Frontal cortex (tissue), 3 donors: ENCODE measurements at regions not wholly inside any gene's neighbourhood (a gene's known extent, or its start where the extent isn't known, plus 50 kb on each side); places are given as distances from the start of the nearest gene placed in this dataset.

Experiments
- DNase-seq, 2 donors: peaks; one replicate each; pipeline ENCODE4 v3.0.0; 2012; ENCODE audit warnings: low spot score in 2 of 2
- FAIRE-seq: peaks from 2 replicates; lab custom pipeline; 2012; peaks lifted over from hg19 to GRCh38; lab: Jason Lieb, UNC
- donor health status: control.
- donor health status: control.
- donor health status: control.

DNA sequence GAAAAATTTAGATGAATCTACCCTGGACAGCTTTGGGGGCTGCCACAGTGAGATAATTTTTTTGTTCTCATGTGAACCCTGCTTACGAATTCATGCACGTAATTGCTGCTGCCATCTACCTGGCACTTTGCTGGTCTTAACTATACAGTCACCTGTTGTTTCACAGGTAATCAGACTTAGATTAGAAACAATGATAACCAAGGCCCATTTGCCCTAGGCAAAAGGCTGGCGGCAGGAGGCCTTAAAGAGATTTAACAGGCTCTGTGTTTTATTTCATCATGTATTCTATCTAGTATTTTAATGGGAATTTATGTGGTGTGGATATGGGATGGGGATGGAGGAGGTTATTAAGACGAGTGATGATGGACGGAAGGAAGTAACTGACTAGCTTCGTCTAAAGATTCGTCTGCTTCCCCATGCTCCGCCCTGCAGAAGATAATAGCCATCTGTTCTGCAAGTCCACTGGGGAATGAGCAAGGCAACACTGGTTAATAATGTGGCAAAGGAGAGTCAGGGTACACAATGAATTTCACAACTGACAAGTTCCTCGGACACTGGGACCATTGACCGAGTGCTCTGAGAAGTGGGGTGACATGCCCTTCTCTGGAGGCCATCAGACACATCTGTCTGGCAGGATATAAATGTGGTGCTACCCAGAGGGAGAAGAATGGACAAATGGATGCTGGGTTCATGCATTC, 291.8 kb upstream of the TNP1 start:
- FAIRE-seq (no peak), DNase-seq (no peak)

GRCh38 chr2:217150236-217150635, 290.4 kb upstream of the TNP1 start:
- DNase-seq (no peak), FAIRE-seq (no peak)

- FAIRE-seq: no peak
- no peak for DNase-seq
These were observed 289.3 kb upstream of the TNP1 start for GRCh38 chr2:217149087-217149660.

- DNase-seq (no peak), FAIRE-seq (no peak)
These were observed 288.0 kb upstream of the TNP1 start for GRCh38 chr2:217147818-217148217.

DNA sequence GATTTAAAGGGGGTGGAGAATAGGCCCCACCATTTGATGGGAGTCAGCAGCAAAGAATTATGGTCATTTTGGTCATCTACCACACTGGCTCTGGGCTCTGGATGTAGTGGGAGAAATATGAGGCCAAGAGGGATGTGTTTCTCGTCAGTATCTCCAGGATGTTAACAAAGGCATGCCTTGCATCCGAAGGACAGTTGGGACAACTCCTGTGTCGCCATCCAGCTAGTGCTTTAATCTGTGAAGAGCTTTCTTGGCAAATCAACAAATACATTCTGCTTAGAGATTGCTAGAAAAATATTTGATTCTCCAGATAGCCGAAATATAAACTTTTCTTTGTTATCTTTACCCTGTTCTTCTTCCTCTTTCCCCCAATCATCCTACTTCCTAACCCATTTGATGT, 287.1 kb upstream of the TNP1 start:
- DNase-seq (no peak), FAIRE-seq (no peak)

DNA sequence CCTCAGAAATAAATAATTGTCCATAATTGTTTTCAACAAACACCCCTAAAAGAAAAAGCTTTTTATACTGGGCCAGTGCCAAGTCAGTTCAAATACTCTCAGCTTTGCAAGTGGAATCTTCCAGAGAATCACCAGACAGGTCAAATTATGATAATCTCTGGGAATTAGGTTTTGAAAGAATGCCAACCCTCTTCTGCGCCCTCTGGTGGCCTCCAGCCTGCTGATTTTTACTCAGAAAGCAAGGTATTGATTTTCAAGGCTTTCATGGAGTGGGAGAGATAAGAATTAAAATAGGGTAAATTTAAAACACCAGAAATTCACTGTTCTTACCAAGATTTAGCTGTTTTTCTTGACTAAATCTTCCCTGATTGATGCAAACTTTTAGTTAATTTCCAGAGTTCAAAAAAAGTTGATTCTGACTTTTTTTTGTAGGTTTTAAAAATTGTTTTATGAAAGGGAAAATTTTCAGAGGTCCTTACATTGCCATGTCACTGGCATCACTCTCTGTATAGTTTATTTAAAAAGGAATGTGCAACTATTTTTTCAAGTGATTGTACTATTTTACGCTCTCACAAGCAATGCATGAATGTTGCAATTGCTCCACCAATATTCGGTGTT, 282.9 kb upstream of the TNP1 start:
- no peak for FAIRE-seq
- DNase-seq: no peak

GRCh38 chr2:217138284-217138683, 278.4 kb upstream of the TNP1 start:
- FAIRE-seq (no peak), DNase-seq (no peak)

DNA sequence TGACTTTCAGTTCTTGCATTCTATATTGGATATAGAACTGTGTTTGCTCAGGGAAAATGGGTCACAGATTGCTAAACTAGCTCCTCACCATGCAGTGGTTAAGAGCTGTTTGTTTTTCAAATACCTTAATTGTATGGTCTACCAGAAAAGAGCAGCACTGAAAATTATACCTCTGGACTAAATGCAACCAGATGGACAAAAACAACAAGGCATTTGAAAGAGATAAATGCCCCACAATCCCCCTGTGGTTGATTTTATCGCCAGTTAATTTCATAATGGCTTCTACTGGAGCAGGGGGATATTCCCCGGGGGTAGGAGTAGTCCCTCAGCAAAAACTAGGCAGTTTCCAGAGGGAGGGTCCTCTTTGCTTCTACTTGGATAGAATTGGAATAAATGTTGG, 267.9 kb upstream of the TNP1 start:
- FAIRE-seq (no peak), DNase-seq (no peak)

DNA sequence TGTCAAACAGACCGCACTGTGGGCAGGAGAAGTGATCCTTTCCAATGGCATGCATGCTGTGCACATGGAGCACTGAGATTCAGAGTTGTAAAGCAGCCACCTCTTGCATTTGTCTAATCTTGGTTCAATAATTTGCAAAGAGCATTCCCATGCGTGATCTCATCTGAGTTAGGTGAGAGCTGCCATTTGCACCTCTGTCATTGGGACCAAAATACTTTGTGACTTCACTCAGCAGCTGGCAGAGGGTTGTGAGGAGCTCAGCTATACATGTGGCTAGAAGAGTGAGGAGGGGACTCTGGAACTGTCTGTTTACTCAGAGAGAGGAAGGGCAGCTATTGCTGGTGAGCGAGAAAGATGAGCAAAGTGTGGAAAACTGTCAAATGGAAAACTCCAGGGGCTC, 265.1 kb upstream of the TNP1 start:
- DNase-seq (no peak), FAIRE-seq (no peak)

GRCh38 chr2:217124050-217124449, 264.2 kb upstream of the TNP1 start:
- FAIRE-seq: no peak

GRCh38 chr2:217121565-217121964, 261.7 kb upstream of the TNP1 start:
- FAIRE-seq: no peak

More at GRCh38 chr2:217124050-217124449, 264.2 kb upstream of the TNP1 start:
- DNase-seq: no peak

GRCh38 chr2:217120429-217120828, 260.6 kb upstream of the TNP1 start:
- FAIRE-seq (no peak), DNase-seq (no peak)

More at GRCh38 chr2:217121565-217121964, 261.7 kb upstream of the TNP1 start:
- no peak for DNase-seq

DNA sequence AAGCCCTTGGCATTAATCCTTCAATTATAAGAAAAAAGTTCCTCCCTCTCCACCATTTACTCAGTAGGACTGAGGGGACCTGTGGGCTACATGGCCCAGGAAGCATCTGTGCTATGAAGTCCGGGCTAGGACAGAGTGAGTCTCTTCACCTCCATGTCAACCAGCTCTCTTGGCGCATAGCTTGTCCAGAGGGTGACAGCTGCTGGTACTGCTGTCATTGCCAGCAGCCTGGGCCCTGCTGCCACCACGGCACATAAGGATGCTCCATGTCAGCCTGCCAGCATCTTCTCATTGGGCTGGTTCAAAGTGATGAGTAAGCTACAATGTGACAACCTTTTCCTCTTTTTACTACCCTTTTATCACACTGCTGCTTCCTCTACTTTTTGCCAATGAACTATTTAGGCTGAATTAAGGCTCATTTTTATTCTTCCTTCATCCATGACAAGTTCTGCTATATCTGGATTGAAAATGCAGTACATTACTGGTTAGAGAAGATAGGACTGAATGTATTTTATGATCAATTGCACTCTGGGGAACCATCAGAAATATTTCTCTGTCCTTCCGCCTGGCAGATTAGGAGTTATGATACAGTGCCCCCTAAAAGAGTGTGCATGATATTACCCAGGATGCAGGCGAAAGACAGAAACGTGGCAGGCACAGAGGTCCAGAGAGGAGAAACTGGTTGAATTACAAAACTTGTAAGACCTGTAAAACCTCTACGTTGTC, 258.9 kb upstream of the TNP1 start:
- FAIRE-seq: no peak

GRCh38 chr2:217117523-217117922, 257.7 kb upstream of the TNP1 start:
- FAIRE-seq (no peak), DNase-seq (no peak)

More for the DNA sequence above, 258.9 kb upstream of the TNP1 start:
- no peak for DNase-seq

DNA sequence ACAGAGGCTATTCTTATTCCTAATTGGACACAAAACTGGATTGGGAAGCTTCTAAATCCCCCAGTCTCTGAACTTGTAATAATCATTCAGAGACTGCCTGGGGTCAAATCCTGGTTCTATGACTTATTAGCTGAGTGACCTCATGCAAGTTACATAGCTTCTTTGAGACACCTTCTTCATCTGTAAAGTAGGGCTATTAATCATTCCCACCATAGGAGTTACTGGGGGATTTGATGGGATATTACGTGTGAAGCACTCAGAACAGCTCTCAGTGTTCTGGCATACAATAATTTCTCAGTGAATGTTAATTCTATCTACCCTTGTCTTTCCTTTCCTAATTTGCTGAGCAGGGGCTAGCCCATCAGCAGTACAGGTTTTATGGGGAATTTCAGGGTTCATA, 256.7 kb upstream of the TNP1 start:
- FAIRE-seq (no peak), DNase-seq (no peak)

GRCh38 chr2:217114117-217114516, 254.3 kb upstream of the TNP1 start:
- FAIRE-seq (no peak), DNase-seq (no peak)

DNA sequence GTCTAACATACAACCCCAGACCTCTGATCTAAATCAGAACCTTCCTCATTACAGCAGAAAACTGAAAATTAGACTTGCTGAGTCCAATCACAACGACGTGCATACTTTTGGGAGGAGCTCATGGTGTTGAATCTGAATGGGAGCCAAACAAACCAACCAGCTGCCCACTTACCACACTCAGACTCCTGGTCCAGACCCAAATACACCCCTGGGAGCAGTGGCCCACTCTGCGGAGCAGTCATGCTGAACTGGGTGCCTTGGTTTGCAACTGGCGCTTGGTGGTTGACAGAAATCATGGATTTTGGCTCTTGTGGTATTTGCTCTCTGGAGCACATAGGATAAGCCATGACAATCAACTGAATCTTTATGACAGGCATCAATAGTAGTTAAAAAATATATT, 253.6 kb upstream of the TNP1 start:
- DNase-seq (no peak), FAIRE-seq (no peak)

DNA sequence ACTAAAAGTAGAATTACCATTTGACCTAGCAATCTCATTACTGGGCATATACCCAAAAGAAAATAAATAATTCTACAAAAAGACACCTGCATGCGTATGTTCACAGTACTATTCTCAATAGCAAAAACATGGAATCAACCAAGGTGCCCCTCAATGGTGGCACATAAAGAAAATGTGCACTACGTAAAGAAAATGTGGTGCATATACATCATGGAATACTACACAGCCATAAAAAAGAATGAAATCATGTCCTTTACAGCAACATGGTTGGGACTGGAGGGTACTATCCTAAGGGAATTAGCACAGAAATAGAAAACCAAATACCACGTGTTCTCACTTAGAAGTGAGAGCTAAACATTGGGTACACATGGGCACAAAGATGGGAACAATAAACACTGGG, 250.7 kb upstream of the TNP1 start:
- no peak for DNase-seq
- no peak for FAIRE-seq

DNA sequence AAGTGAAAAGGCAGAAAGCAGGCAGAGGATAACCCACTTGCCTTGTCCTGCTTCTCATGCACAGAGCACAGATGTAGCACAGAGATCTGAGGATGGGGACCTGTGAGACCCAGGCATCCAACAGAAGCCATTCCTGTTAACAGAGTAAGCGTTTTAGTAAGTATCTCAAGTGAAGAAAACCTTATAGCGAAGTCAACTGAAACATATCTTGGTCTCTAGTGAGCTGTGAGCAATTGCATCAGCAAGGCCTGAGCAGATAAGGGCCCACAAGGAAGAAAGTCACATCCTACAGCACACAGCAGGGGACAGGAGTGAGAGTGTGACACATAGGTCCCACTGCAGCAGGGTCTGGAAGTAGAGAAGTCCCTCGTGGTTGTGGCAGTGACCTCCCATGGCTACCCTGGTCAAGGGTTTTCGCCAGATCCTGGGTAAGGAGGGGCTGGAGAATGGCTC, 248.7 kb upstream of the TNP1 start:
- FAIRE-seq: no peak
- no peak for DNase-seq

DNA sequence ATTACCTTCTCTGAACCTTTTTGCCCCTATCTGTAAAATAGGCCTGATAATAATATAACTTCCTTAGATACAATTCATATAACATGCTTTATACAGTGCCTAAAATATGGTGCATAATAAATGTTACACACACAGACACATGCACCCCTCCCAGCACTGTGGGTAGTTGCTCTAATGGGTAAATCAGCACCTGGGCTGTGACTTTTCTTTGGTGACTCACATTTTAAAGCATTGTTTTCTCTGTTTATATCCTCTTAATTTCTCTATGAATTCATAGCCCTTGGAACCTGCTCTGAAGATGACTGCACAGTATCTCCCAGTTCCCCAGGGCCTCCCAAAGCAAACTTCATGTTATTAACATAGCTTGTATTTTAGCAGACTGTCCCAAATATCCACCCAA, 248.2 kb upstream of the TNP1 start:
- DNase-seq: no peak
- FAIRE-seq: no peak

DNA sequence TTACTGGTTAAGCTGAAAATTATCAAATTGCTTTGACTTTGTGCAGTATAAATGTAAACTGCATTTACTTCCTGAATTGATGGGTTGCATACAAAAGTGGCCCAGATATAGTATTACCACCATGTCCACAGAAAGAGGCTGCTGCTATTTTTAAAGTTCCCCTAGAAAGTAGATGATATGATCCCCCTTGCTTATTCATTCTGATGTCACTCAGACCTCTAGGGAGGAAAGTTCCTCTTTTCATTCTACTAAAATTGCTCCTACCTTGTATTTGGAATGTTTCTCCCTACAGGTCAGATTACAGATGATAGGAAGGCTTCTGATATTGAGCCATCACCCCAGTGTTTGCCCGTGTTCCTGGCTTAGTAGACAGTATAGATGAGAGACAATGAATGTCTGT, 247.6 kb upstream of the TNP1 start:
- no peak for DNase-seq
- FAIRE-seq: no peak
